ENCODE measurements at regions not wholly inside any gene's neighbourhood (a gene's known extent, or its start where the extent isn't known, plus 50 kb on each side); places are given as distances from the start of the nearest gene placed in this dataset.
"Not testable (repeated sequence)": the region's sequence is repeated elsewhere in the genome, so short reads cannot be mapped to it uniquely, and the experiment has no call there.

DNA sequence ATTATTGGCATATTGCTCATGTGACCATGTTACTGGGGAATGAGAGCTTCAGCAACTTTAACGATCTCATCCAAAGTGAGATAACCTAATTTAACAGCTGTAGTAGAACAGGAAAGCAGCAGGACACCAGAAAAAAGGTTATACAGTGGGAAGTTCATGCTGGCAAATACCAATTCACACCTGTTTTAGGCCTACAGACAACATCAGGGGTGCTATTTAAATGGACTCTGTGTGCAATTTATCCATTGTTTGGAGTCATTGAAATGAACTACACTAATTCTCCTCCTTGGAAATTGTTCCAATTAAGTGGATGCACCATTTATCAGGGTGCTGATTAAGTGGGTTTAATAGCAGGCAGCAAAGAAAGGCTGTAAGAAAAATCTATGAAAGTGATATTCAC lies 424.4 kb upstream of the LMO3 start:
- 0 to 27% methylated on average over 1 of the region's 1 CpG for WGBS, 2 donors (ENCODE audit: low coverage in 1 of 2)
- H3K4me1 ChIP-seq = no peaks in the 10 kb centered on the region
- DNase-seq = no peak
- H3K9me3 ChIP-seq = no peaks in the 10 kb centered on the region
- H3K27me3 ChIP-seq = no peaks in the 10 kb centered on the region
- no peaks in the 10 kb centered on the region for H3K36me3 ChIP-seq
- in situ Hi-C loops (cut with MboI; ENCODE audit: low pct_ligation_motif_present in 1 of 4, low pct_unique_long_range_greater_than_20kb in 1 of 4, low sequenced_read_pairs in 3 of 4) (no loop called here), intact Hi-C loops (cut with DNase I; ENCODE audit: low total_unique reads) (no loop called here)
- H3K4me3 ChIP-seq = no peak overlapping the region
- no peak overlapping the region for H3K27ac ChIP-seq
- TF ChIP-seq POLR2A (IDR thresholded peaks at IDR 0.05) = no peak
- TF ChIP-seq POLR2AphosphoS5 (IDR thresholded peaks at IDR 0.05) = no peak
- TF ChIP-seq, protein P1, sequence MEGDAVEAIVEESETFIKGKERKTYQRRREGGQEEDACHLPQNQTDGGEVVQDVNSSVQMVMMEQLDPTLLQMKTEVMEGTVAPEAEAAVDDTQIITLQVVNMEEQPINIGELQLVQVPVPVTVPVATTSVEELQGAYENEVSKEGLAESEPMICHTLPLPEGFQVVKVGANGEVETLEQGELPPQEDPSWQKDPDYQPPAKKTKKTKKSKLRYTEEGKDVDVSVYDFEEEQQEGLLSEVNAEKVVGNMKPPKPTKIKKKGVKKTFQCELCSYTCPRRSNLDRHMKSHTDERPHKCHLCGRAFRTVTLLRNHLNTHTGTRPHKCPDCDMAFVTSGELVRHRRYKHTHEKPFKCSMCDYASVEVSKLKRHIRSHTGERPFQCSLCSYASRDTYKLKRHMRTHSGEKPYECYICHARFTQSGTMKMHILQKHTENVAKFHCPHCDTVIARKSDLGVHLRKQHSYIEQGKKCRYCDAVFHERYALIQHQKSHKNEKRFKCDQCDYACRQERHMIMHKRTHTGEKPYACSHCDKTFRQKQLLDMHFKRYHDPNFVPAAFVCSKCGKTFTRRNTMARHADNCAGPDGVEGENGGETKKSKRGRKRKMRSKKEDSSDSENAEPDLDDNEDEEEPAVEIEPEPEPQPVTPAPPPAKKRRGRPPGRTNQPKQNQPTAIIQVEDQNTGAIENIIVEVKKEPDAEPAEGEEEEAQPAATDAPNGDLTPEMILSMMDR (IDR thresholded peaks at IDR 0.05) = no peak
- no peak for TF ChIP-seq EP300 (IDR thresholded peaks at IDR 0.05; ENCODE audit: low read depth)

DNA sequence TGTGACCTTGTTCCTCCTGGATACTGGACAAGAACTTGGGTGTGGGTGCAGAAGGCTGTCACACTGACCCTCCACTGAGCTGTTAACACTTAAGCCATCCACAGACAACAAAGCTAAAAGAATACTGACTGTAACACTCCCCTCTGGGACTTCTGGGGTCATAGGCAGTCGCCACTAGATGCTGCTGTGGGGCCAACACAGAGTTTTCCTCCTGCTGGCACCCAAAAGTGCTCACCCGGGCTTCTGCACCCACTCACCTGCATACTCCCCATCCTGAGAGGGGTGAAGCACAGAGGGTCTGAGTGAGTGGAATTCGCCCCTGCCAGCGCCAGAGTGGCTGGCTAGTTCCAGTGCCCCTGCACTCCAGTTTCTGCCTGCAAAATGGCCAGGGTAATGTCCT lies 422.4 kb upstream of the LMO3 start:
- Histone ChIP-seq H3K27me3 (no peaks in the 10 kb centered on the region), H3K4me3 (no peak overlapping the region), H3K27ac (no peak overlapping the region), H3K9me3 (no peaks in the 10 kb centered on the region), H3K4me1 (no peaks in the 10 kb centered on the region), H3K36me3 (no peaks in the 10 kb centered on the region)
- 68% methylated on average over 4 of the region's 4 CpGs; no CpG with 5 or more reads in 1 of the 2 donors for WGBS, 2 donors (ENCODE audit: low coverage in 1 of 2)
- intact Hi-C loops (cut with DNase I; ENCODE audit: low total_unique reads) (no loop called here), in situ Hi-C loops (cut with MboI; ENCODE audit: low pct_ligation_motif_present in 1 of 4, low pct_unique_long_range_greater_than_20kb in 1 of 4, low sequenced_read_pairs in 3 of 4) (no loop called here)
- no peak for DNase-seq
- TF ChIP-seq, protein P1 (IDR thresholded peaks at IDR 0.05) = no peak
- TF ChIP-seq POLR2A (IDR thresholded peaks at IDR 0.05) (no peak), POLR2AphosphoS5 (IDR thresholded peaks at IDR 0.05) (no peak), EP300 (IDR thresholded peaks at IDR 0.05; ENCODE audit: low read depth) (no peak)

GRCh38 chr12:17025424-17025823 lies 419.5 kb upstream of the LMO3 start:
- H3K9me3 ChIP-seq; H3K27me3 ChIP-seq; H3K27ac ChIP-seq; intact Hi-C loops (cut with DNase I; ENCODE audit: low total_unique reads); H3K36me3 ChIP-seq; H3K4me1 ChIP-seq; in situ Hi-C loops (cut with MboI; ENCODE audit: low pct_ligation_motif_present in 1 of 4, low pct_unique_long_range_greater_than_20kb in 1 of 4, low sequenced_read_pairs in 3 of 4); H3K4me3 ChIP-seq; DNase-seq: not testable (repeated sequence)
- 68 to 70% methylated on average over 10 of the region's 10 CpGs for WGBS, 2 donors (ENCODE audit: low coverage in 1 of 2)

DNA sequence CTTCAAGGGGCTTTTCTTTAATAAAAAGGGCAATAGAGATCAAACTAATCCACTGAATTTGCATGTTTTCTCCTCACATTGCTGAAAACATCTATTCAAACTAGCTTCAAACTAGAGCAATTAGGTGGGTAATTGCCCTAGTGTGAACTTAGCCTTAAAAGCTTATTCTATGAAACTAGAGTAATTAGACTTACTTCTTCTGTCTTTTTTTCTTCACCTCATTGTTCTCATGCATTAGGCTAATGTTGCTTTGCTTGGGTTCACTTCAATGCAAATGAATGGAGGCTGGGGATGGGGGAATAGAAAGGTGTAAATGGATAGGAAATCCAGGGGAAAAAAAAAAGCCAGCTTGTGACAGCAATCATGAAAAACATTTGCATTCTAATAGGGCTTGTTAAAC lies 414.8 kb upstream of the LMO3 start:
- Histone ChIP-seq H3K27ac (no peak overlapping the region), H3K27me3 (no peaks in the 10 kb centered on the region), H3K4me3 (no peak overlapping the region), H3K9me3 (no peaks in the 10 kb centered on the region), H3K36me3 (no peaks in the 10 kb centered on the region), H3K4me1 (no peaks in the 10 kb centered on the region)
- no peak for DNase-seq
- in situ Hi-C loops (cut with MboI; ENCODE audit: low pct_ligation_motif_present in 1 of 4, low pct_unique_long_range_greater_than_20kb in 1 of 4, low sequenced_read_pairs in 3 of 4) = no loop called here
- no peak for TF ChIP-seq POLR2A (IDR thresholded peaks at IDR 0.05)
- no peak for TF ChIP-seq POLR2AphosphoS5 (IDR thresholded peaks at IDR 0.05)
- TF ChIP-seq, protein P1 (IDR thresholded peaks at IDR 0.05) = no peak
- TF ChIP-seq EP300 (IDR thresholded peaks at IDR 0.05; ENCODE audit: low read depth) = no peak
- intact Hi-C loops (cut with DNase I; ENCODE audit: low total_unique reads) = no loop called here

DNA sequence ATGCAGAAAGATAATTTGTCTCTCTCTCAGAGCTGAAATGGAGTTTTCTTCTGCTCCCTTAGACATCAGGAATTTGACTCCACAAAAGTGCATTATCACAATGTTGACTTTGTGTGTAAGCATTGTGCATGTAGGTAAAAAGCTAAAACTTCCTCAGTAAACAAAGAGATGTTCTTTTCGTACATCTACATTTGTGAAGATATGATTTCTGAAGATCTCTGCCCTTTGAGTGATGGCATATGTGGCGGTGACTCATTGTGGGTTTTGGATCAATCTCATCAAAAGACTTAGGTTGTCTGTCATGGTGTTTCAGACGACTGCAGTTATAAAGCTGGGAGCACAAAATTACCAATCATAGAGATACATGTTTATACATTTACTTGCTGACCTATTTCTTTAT lies 411.4 kb upstream of the LMO3 start:
- H3K27me3 ChIP-seq = no peaks in the 10 kb centered on the region
- in situ Hi-C loops (cut with MboI; ENCODE audit: low pct_ligation_motif_present in 1 of 4, low pct_unique_long_range_greater_than_20kb in 1 of 4, low sequenced_read_pairs in 3 of 4) (no loop called here), intact Hi-C loops (cut with DNase I; ENCODE audit: low total_unique reads) (no loop called here)
- H3K4me3 ChIP-seq = no peak overlapping the region
- no peaks in the 10 kb centered on the region for H3K4me1 ChIP-seq
- 62 to 77% methylated on average over 2 to 3 of the region's 3 CpGs for WGBS, 2 donors (ENCODE audit: low coverage in 1 of 2)
- H3K9me3 ChIP-seq = no peaks in the 10 kb centered on the region
- H3K27ac ChIP-seq = no peak overlapping the region
- H3K36me3 ChIP-seq = no peaks in the 10 kb centered on the region
- DNase-seq = no peak
- TF ChIP-seq POLR2A (IDR thresholded peaks at IDR 0.05) (no peak), EP300 (IDR thresholded peaks at IDR 0.05; ENCODE audit: low read depth) (no peak), POLR2AphosphoS5 (IDR thresholded peaks at IDR 0.05) (no peak)
- TF ChIP-seq, protein P1 (IDR thresholded peaks at IDR 0.05) = no peak

All from transverse colon (tissue), 4 donors.